DOHH2 (cell line): ENCODE measurements at regions not wholly inside any gene's neighbourhood (a gene's known extent, or its start where the extent isn't known, plus 50 kb on each side); places are given as distances from the start of the nearest gene placed in this dataset.

Experiments used
- H3F3A ChIP-seq: fragments of 200-600 bp; sonication (generic), shearing (Covaris generic); 2 replicates; pipeline ENCODE4 v1.6.0; 2016; ENCODE audit warnings: antibody characterized with exemption, mild to moderate bottlenecking; ENCODE audit not compliant: control insufficient read depth, insufficient read depth
- H3K27ac ChIP-seq: fragments of 200-600 bp; sonication (generic); 2 replicates; pipeline ENCODE4 v1.5.1; 2014; ENCODE audit warnings: low read depth, mild to moderate bottlenecking, low read length, moderate library complexity
- H3K27me3 ChIP-seq: fragments of 200-600 bp; sonication (generic); 2 replicates; pipeline ENCODE4 v1.6.1; 2014; ENCODE audit warnings: mild to moderate bottlenecking, low read length, mixed read lengths; ENCODE audit not compliant: control insufficient read depth
- H3K36me3 ChIP-seq: fragments of 200-600 bp; sonication (generic); 2 replicates; pipeline ENCODE4 v1.6.1; 2014; ENCODE audit warnings: mild to moderate bottlenecking, low read length, moderate library complexity, mixed read lengths; ENCODE audit not compliant: control insufficient read depth
- H3K4me1 ChIP-seq: fragments of 200-600 bp; sonication (generic); 2 replicates; pipeline ENCODE4 v1.6.1; 2014; ENCODE audit warnings: mild to moderate bottlenecking, low read length, mixed read lengths; ENCODE audit not compliant: control insufficient read depth
- H3K4me2 ChIP-seq: fragments of 200-600 bp; sonication (generic); 2 replicates; pipeline ENCODE4 v1.6.0; 2014; ENCODE audit warnings: mild to moderate bottlenecking, low read length, moderate library complexity
- H3K4me3 ChIP-seq: fragments of 200-600 bp; sonication (generic); 2 replicates; pipeline ENCODE4 v1.5.1; 2014; ENCODE audit warnings: mild to moderate bottlenecking, low read length, mixed read lengths
- H3K79me2 ChIP-seq: fragments of 200-600 bp; sonication (generic); 2 replicates; pipeline ENCODE4 v1.6.1; 2014; ENCODE audit warnings: mild to moderate bottlenecking, low read length, mixed read lengths; ENCODE audit not compliant: control insufficient read depth
- H3K9me2 ChIP-seq: fragments of 200-600 bp; sonication (generic); replicated peaks from 2 replicates; pipeline ENCODE4 v1.6.1; 2014; ENCODE audit warnings: mild to moderate bottlenecking, low read length, mixed read lengths; ENCODE audit not compliant: control insufficient read depth
- H3K9me3 ChIP-seq: fragments of 200-600 bp; sonication (generic); 2 replicates; pipeline ENCODE4 v1.6.1; 2014; ENCODE audit warnings: antibody characterized with exemption, low read length, mixed read lengths; ENCODE audit not compliant: control insufficient read depth, insufficient read depth
- H4K20me1 ChIP-seq: fragments of 200-600 bp; sonication (generic); 2 replicates; pipeline ENCODE4 v1.6.0; 2014; ENCODE audit warnings: low read depth, mild to moderate bottlenecking, antibody characterized with exemption, low read length, moderate library complexity; ENCODE audit not compliant: control insufficient read depth, insufficient read depth
- EZH2phosphoT487 ChIP-seq: fragments of 200-600 bp; sonication (generic); IDR thresholded peaks from 2 replicates; pipeline ENCODE4 v1.6.1; 2017; ENCODE audit warnings: borderline replicate concordance, mild to moderate bottlenecking, antibody characterized with exemption, low read length, moderate library complexity, mixed read lengths
- TF ChIP-seq, protein P1 (sequence below): fragments of 200-600 bp; sonication (generic); IDR thresholded peaks from one replicate; pipeline ENCODE4 v1.5.1; 2014; ENCODE audit warnings: antibody characterized with exemption, mild to moderate bottlenecking, low read depth, low read length; ENCODE audit not compliant: poor library complexity, severe bottlenecking

DNA sequence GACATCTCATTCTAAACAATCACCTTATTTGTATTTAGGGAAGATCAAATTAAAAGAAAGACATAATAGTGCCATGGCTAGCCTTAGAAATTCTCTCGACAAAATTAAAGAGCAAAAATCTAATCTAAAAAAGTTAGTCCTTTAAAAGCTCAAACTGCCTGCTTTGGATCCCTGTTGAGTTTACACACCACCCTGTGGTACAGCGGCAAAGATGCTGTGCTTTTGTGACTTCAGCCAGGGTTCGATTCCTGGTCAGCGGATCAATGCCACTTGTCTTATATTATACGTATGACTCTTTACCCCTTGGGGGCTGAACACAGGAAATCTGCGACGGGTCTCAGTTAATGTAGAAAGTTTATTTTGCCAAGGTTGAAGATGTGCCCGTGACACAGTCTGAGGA lies 51.3 kb upstream of the VOPP1 start:
- H3F3A ChIP-seq: no peaks in the 10 kb centered on the region
- no peaks in the 10 kb centered on the region for H3K36me3 ChIP-seq
- TF ChIP-seq, protein P1, sequence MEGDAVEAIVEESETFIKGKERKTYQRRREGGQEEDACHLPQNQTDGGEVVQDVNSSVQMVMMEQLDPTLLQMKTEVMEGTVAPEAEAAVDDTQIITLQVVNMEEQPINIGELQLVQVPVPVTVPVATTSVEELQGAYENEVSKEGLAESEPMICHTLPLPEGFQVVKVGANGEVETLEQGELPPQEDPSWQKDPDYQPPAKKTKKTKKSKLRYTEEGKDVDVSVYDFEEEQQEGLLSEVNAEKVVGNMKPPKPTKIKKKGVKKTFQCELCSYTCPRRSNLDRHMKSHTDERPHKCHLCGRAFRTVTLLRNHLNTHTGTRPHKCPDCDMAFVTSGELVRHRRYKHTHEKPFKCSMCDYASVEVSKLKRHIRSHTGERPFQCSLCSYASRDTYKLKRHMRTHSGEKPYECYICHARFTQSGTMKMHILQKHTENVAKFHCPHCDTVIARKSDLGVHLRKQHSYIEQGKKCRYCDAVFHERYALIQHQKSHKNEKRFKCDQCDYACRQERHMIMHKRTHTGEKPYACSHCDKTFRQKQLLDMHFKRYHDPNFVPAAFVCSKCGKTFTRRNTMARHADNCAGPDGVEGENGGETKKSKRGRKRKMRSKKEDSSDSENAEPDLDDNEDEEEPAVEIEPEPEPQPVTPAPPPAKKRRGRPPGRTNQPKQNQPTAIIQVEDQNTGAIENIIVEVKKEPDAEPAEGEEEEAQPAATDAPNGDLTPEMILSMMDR: no peak
- no peak for TF ChIP-seq EZH2phosphoT487
- no peak overlapping the region for H3K27ac ChIP-seq
- peaks cover 6% of the 10 kb centered on the region; the same call in 1 of the 2 replicates for H3K9me3 ChIP-seq
- H3K27me3 ChIP-seq: 0 out of 2 replicates have a peak, but pooled peaks cover 6% of the 10 kb centered on the region
- H3K79me2 ChIP-seq: no peaks in the 10 kb centered on the region
- H3K4me3 ChIP-seq: no peak overlapping the region
- H4K20me1 ChIP-seq: no peaks in the 10 kb centered on the region
- no peaks in the 10 kb centered on the region for H3K4me1 ChIP-seq
- no peaks in the 10 kb centered on the region for H3K9me2 ChIP-seq
- no peak overlapping the region for H3K4me2 ChIP-seq

GRCh38 chr7:55622241-55622640 lies 49.9 kb upstream of the VOPP1 start:
- Histone ChIP-seq H3F3A (no peaks in the 10 kb centered on the region), H3K9me3 (peaks cover 6% of the 10 kb centered on the region; the same call in 1 of the 2 replicates), H3K79me2 (no peaks in the 10 kb centered on the region), H3K9me2 (no peaks in the 10 kb centered on the region), H3K4me3 (no peak overlapping the region), H3K4me2 (no peak overlapping the region), H3K4me1 (no peaks in the 10 kb centered on the region), H4K20me1 (no peaks in the 10 kb centered on the region), H3K36me3 (no peaks in the 10 kb centered on the region), H3K27ac (no peak overlapping the region), H3K27me3 (0 out of 2 replicates have a peak, but pooled peaks cover 6% of the 10 kb centered on the region)
- TF ChIP-seq, protein P1: no peak
- no peak for TF ChIP-seq EZH2phosphoT487
